H1 (cell line): ENCODE measurements at regions not wholly inside any gene's neighbourhood (a gene's known extent, or its start where the extent isn't known, plus 50 kb on each side); places are given as distances from the start of the nearest gene placed in this dataset.

ENCODE experiments used
- BRCA1 ChIP-seq: IDR thresholded peaks from 2 replicates; pipeline ENCODE4 v1.6.1; 2012; ENCODE audit warnings: low read depth, low read length, improper control_type of control experiment
- CHD1 ChIP-seq: IDR thresholded peaks from 2 replicates; pipeline ENCODE4 v1.6.1; 2012; ENCODE audit warnings: low read depth, low read length, improper control_type of control experiment
- EGR1 ChIP-seq: IDR thresholded peaks from 2 replicates; pipeline ENCODE4 v1.6.1; 2011; ENCODE audit warnings: low read depth, low read length, borderline replicate concordance
- KDM1A ChIP-seq: fragments of 200-600, 300-600 bp; sonication (generic); IDR thresholded peaks from 2 replicates; pipeline ENCODE4 v1.7.1; 2016; ENCODE audit warnings: mild to moderate bottlenecking, low read length, borderline replicate concordance
- PHF8 ChIP-seq: fragments of 200-600 bp; sonication (generic); conservative IDR thresholded peaks from 2 replicates; pipeline ENCODE4 v1.7.1; 2012; ENCODE audit warnings: low read depth, mild to moderate bottlenecking, inconsistent platforms, low read length, moderate library complexity
- SP1 ChIP-seq: IDR thresholded peaks from 2 replicates; pipeline ENCODE4 v1.6.1; 2011; ENCODE audit warnings: low read depth, low read length
- SP2 ChIP-seq: IDR thresholded peaks from 2 replicates; pipeline ENCODE4 v1.6.1; 2012; ENCODE audit warnings: mild to moderate bottlenecking, low read length, inconsistent platforms
- SRF ChIP-seq: IDR thresholded peaks from 2 replicates; pipeline ENCODE4 v1.6.1; 2011; ENCODE audit warnings: mild to moderate bottlenecking, low read depth, low read length, moderate library complexity
- SUZ12 ChIP-seq: fragments of 200-600 bp; sonication (generic); IDR thresholded peaks from 2 replicates; pipeline ENCODE4 v1.6.1; 2012; ENCODE audit warnings: mild to moderate bottlenecking, inconsistent platforms, low read length, moderate library complexity, mixed read lengths
- TAF1 ChIP-seq: IDR thresholded peaks from 2 replicates; pipeline ENCODE4 v1.6.1; 2011; ENCODE audit warnings: mild to moderate bottlenecking, low read depth, low read length
- TF ChIP-seq, protein P1 (sequence below): fragments of 300-600 bp; sonication (generic); IDR thresholded peaks from 2 replicates; pipeline ENCODE4 v1.7.1; 2012; ENCODE audit warnings: low read length, moderate library complexity, mild to moderate bottlenecking, inconsistent platforms; ENCODE audit not compliant: insufficient replicate concordance
- TF ChIP-seq, protein P2 (sequence below): IDR thresholded peaks from 2 replicates; pipeline ENCODE4 v1.6.1; 2012; ENCODE audit warnings: low read length, inconsistent platforms

DNA sequence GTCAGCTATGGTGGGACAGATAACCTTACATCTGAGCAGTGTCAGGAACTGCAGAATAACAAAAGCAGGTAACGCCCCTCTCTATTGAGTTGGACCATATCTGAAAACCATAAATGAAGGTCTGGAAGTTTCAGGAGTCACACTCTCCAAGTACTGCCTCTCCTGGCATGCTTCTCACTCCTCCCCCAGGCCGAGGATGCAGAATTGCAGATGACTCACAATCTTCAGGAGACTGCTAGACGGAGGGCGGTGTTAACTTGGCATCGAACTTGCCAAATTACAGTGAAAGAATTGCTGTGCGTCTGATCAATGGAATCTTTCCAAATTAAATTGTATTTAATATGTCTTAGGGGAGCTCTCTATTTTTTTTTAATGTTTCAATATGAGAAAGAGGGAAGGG lies 67.1 kb upstream of the TRIM2 start (continued):
- TF ChIP-seq, protein P1, sequence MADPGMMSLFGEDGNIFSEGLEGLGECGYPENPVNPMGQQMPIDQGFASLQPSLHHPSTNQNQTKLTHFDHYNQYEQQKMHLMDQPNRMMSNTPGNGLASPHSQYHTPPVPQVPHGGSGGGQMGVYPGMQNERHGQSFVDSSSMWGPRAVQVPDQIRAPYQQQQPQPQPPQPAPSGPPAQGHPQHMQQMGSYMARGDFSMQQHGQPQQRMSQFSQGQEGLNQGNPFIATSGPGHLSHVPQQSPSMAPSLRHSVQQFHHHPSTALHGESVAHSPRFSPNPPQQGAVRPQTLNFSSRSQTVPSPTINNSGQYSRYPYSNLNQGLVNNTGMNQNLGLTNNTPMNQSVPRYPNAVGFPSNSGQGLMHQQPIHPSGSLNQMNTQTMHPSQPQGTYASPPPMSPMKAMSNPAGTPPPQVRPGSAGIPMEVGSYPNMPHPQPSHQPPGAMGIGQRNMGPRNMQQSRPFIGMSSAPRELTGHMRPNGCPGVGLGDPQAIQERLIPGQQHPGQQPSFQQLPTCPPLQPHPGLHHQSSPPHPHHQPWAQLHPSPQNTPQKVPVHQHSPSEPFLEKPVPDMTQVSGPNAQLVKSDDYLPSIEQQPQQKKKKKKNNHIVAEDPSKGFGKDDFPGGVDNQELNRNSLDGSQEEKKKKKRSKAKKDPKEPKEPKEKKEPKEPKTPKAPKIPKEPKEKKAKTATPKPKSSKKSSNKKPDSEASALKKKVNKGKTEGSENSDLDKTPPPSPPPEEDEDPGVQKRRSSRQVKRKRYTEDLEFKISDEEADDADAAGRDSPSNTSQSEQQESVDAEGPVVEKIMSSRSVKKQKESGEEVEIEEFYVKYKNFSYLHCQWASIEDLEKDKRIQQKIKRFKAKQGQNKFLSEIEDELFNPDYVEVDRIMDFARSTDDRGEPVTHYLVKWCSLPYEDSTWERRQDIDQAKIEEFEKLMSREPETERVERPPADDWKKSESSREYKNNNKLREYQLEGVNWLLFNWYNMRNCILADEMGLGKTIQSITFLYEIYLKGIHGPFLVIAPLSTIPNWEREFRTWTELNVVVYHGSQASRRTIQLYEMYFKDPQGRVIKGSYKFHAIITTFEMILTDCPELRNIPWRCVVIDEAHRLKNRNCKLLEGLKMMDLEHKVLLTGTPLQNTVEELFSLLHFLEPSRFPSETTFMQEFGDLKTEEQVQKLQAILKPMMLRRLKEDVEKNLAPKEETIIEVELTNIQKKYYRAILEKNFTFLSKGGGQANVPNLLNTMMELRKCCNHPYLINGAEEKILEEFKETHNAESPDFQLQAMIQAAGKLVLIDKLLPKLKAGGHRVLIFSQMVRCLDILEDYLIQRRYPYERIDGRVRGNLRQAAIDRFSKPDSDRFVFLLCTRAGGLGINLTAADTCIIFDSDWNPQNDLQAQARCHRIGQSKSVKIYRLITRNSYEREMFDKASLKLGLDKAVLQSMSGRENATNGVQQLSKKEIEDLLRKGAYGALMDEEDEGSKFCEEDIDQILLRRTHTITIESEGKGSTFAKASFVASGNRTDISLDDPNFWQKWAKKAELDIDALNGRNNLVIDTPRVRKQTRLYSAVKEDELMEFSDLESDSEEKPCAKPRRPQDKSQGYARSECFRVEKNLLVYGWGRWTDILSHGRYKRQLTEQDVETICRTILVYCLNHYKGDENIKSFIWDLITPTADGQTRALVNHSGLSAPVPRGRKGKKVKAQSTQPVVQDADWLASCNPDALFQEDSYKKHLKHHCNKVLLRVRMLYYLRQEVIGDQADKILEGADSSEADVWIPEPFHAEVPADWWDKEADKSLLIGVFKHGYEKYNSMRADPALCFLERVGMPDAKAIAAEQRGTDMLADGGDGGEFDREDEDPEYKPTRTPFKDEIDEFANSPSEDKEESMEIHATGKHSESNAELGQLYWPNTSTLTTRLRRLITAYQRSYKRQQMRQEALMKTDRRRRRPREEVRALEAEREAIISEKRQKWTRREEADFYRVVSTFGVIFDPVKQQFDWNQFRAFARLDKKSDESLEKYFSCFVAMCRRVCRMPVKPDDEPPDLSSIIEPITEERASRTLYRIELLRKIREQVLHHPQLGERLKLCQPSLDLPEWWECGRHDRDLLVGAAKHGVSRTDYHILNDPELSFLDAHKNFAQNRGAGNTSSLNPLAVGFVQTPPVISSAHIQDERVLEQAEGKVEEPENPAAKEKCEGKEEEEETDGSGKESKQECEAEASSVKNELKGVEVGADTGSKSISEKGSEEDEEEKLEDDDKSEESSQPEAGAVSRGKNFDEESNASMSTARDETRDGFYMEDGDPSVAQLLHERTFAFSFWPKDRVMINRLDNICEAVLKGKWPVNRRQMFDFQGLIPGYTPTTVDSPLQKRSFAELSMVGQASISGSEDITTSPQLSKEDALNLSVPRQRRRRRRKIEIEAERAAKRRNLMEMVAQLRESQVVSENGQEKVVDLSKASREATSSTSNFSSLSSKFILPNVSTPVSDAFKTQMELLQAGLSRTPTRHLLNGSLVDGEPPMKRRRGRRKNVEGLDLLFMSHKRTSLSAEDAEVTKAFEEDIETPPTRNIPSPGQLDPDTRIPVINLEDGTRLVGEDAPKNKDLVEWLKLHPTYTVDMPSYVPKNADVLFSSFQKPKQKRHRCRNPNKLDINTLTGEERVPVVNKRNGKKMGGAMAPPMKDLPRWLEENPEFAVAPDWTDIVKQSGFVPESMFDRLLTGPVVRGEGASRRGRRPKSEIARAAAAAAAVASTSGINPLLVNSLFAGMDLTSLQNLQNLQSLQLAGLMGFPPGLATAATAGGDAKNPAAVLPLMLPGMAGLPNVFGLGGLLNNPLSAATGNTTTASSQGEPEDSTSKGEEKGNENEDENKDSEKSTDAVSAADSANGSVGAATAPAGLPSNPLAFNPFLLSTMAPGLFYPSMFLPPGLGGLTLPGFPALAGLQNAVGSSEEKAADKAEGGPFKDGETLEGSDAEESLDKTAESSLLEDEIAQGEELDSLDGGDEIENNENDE = no peak
- TF ChIP-seq PHF8 = no peak
- no peak for TF ChIP-seq KDM1A
- TF ChIP-seq SUZ12 = no peak
- TF ChIP-seq, protein P2, sequence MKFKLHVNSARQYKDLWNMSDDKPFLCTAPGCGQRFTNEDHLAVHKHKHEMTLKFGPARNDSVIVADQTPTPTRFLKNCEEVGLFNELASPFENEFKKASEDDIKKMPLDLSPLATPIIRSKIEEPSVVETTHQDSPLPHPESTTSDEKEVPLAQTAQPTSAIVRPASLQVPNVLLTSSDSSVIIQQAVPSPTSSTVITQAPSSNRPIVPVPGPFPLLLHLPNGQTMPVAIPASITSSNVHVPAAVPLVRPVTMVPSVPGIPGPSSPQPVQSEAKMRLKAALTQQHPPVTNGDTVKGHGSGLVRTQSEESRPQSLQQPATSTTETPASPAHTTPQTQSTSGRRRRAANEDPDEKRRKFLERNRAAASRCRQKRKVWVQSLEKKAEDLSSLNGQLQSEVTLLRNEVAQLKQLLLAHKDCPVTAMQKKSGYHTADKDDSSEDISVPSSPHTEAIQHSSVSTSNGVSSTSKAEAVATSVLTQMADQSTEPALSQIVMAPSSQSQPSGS = no peak
- no peak for TF ChIP-seq BRCA1
- no peak for TF ChIP-seq SRF
- TF ChIP-seq EGR1 = no peak
- TF ChIP-seq TAF1 = no peak
- TF ChIP-seq SP2 = no peak
- no peak for TF ChIP-seq SP1
- TF ChIP-seq CHD1 = no peak
- TF ChIP-seq, all 59 proteins: peak for 0
